ENCODE measurements at regions not wholly inside any gene's neighbourhood (a gene's known extent, or its start where the extent isn't known, plus 50 kb on each side); places are given as distances from the start of the nearest gene placed in this dataset.

DNA sequence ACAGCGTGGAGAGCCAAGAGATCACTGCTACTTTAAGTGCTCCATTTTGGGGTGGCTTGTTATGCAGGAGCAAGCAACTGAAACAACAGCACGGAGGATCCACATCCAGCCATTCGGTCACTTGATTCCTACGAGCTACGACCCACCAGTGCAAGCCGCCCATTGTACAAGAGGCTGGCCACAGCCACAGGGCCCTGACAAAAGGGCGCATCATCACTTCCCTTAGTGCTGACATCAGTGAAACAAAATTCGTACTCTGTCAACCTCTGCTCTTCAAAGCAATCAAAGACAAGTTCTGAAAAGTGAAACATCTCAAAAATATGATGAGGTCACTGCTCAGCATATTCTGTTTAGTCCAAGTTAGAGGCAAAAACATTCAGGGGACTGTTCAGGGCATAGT lies 168.4 kb downstream of the GADD45G start:
- TF ChIP-seq, protein P1, sequence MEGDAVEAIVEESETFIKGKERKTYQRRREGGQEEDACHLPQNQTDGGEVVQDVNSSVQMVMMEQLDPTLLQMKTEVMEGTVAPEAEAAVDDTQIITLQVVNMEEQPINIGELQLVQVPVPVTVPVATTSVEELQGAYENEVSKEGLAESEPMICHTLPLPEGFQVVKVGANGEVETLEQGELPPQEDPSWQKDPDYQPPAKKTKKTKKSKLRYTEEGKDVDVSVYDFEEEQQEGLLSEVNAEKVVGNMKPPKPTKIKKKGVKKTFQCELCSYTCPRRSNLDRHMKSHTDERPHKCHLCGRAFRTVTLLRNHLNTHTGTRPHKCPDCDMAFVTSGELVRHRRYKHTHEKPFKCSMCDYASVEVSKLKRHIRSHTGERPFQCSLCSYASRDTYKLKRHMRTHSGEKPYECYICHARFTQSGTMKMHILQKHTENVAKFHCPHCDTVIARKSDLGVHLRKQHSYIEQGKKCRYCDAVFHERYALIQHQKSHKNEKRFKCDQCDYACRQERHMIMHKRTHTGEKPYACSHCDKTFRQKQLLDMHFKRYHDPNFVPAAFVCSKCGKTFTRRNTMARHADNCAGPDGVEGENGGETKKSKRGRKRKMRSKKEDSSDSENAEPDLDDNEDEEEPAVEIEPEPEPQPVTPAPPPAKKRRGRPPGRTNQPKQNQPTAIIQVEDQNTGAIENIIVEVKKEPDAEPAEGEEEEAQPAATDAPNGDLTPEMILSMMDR (conservative IDR thresholded peaks at IDR 0.05; ENCODE audit: low read depth in 2 of 2) = no peak
- TF ChIP-seq POLR2AphosphoS5 (IDR thresholded peaks at IDR 0.05; ENCODE audit: low read depth) (no peak), EZH2 (IDR thresholded peaks at IDR 0.05; ENCODE audit: low read depth, unreplicated experiment) (no peak), CREB1 (CRISPR knock-in tag; IDR thresholded peaks at IDR 0.05; ENCODE audit: low read depth) (no peak), NANOG (IDR thresholded peaks at IDR 0.05; ENCODE audit: borderline replicate concordance) (no peak), ZNF331 (CRISPR knock-in tag; IDR thresholded peaks at IDR 0.05; ENCODE audit: low read depth) (no peak), STAT1 (IDR thresholded peaks at IDR 0.05; ENCODE audit: unreplicated experiment) (no peak), EZH2phosphoT487 (IDR thresholded peaks at IDR 0.05; ENCODE audit: unreplicated experiment) (no peak), ZNF114 (CRISPR knock-in tag; IDR thresholded peaks at IDR 0.05) (no peak)
- TF ChIP-seq, protein P2, sequence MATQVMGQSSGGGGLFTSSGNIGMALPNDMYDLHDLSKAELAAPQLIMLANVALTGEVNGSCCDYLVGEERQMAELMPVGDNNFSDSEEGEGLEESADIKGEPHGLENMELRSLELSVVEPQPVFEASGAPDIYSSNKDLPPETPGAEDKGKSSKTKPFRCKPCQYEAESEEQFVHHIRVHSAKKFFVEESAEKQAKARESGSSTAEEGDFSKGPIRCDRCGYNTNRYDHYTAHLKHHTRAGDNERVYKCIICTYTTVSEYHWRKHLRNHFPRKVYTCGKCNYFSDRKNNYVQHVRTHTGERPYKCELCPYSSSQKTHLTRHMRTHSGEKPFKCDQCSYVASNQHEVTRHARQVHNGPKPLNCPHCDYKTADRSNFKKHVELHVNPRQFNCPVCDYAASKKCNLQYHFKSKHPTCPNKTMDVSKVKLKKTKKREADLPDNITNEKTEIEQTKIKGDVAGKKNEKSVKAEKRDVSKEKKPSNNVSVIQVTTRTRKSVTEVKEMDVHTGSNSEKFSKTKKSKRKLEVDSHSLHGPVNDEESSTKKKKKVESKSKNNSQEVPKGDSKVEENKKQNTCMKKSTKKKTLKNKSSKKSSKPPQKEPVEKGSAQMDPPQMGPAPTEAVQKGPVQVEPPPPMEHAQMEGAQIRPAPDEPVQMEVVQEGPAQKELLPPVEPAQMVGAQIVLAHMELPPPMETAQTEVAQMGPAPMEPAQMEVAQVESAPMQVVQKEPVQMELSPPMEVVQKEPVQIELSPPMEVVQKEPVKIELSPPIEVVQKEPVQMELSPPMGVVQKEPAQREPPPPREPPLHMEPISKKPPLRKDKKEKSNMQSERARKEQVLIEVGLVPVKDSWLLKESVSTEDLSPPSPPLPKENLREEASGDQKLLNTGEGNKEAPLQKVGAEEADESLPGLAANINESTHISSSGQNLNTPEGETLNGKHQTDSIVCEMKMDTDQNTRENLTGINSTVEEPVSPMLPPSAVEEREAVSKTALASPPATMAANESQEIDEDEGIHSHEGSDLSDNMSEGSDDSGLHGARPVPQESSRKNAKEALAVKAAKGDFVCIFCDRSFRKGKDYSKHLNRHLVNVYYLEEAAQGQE (IDR thresholded peaks at IDR 0.05; ENCODE audit: unreplicated experiment) = no peak
- TF ChIP-seq, protein P3, sequence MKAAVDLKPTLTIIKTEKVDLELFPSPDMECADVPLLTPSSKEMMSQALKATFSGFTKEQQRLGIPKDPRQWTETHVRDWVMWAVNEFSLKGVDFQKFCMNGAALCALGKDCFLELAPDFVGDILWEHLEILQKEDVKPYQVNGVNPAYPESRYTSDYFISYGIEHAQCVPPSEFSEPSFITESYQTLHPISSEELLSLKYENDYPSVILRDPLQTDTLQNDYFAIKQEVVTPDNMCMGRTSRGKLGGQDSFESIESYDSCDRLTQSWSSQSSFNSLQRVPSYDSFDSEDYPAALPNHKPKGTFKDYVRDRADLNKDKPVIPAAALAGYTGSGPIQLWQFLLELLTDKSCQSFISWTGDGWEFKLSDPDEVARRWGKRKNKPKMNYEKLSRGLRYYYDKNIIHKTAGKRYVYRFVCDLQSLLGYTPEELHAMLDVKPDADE (IDR thresholded peaks at IDR 0.05) = no peak

Measured in GM23338 (cell line).